BLaER1 treated with 17β-estradiol and CSF1 and Interleukin-3, amounts not matched to agents 10 nM and 100 nM (cell line): ENCODE measurements at regions not wholly inside any gene's neighbourhood (a gene's known extent, or its start where the extent isn't known, plus 50 kb on each side); places are given as distances from the start of the nearest gene placed in this dataset.
"Not testable (repeated sequence)": the region's sequence is repeated elsewhere in the genome, so short reads cannot be mapped to it uniquely, and the experiment has no call there.

ENCODE experiments used
- H3K27ac ChIP-seq, 11 experiments: shearing (Covaris generic); formaldehyde crosslinking; 2 replicates each; pipeline ENCODE4 v1.8.1; 2022
- H3K27me3 ChIP-seq, 11 experiments: shearing (Covaris generic); formaldehyde crosslinking; 2 replicates each; pipeline ENCODE4 v1.8.1; 2022
- H3K36me3 ChIP-seq, 11 experiments: shearing (Covaris generic); formaldehyde crosslinking; 2 replicates each; pipeline ENCODE4 v1.8.1; 2022
- H3K4me1 ChIP-seq, 10 experiments: shearing (Covaris generic); formaldehyde crosslinking; 2 replicates each; pipeline ENCODE4 v1.8.1; 2022
- H3K4me2 ChIP-seq, 11 experiments: shearing (Covaris generic); formaldehyde crosslinking; 2 replicates each; pipeline ENCODE4 v1.8.1; 2022
- H3K4me3 ChIP-seq, 10 experiments: shearing (Covaris generic); formaldehyde crosslinking; 2 replicates each; pipeline ENCODE4 v1.8.1; 2022
- H3K9ac ChIP-seq, 11 experiments: shearing (Covaris generic); formaldehyde crosslinking; 2 replicates each; pipeline ENCODE4 v1.8.1; 2022
- H3K9me3 ChIP-seq, 11 experiments: shearing (Covaris generic); formaldehyde crosslinking; replicated peaks in 1 of 11; 2 replicates each; pipeline ENCODE4 v1.8.1; 2022
- H4K20me1 ChIP-seq, 11 experiments: shearing (Covaris generic); formaldehyde crosslinking; 2 replicates each; pipeline ENCODE4 v1.8.1; 2022
- Cebpa-rat ChIP-seq, 11 experiments: shearing (Covaris generic); IDR thresholded peaks; 2 replicates each; pipeline ENCODE4 v1.8.1; 2022

DNA sequence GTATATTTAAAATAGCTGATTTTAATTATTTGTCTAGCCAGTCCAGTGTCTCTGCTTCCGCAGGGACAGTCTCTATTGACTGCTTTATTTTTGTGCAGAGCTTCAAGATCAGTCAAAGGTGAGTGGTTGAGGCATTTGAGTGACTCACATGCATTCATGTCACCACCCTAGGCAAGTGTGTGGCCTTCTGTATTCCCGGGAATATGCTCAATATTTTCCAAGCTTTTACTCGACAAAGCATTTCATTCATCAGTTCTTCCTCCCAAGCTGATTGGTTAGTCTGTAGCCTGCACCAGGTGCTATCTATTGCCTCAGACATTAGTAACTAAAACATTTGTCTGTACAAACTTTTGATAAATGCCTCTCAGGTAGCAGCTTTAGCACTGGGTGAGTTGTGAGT is 471.5 kb upstream of the NRG3 start:
- H3K27me3 ChIP-seq = no peaks in the 10 kb centered on the region
- no peak overlapping the region for H3K4me3 ChIP-seq
- no peaks in the 10 kb centered on the region for H3K4me1 ChIP-seq
- H4K20me1 ChIP-seq = no peaks in the 10 kb centered on the region
- no peaks in the 10 kb centered on the region for H3K9me3 ChIP-seq
- no peak overlapping the region for H3K4me2 ChIP-seq
- H3K27ac ChIP-seq = no peak overlapping the region
- H3K36me3 ChIP-seq = no peaks in the 10 kb centered on the region
- H3K9ac ChIP-seq = no peak overlapping the region
- no peak for TF ChIP-seq Cebpa-rat (IDR thresholded peaks at IDR 0.05)

DNA sequence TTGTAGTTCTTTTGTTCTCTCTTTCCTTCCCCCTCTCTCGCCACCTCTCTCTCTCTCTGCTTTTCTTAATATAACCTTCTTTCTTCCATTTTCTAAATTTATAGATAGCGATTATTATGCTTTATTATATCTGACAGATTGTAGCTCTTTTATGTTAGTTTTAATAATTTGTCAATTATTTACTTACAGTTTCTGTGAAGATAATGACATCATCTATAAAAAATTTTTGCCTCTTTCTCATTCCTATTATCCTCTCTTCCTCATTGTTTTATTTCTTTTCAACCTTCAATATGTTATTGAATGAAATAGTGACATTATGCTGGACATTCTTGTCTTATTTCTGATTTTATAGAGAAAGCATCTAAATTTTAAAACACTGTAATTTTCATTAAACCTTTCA is 469.6 kb upstream of the NRG3 start:
- TF ChIP-seq Cebpa-rat (IDR thresholded peaks at IDR 0.05) = no peak
- H3K9ac ChIP-seq = no peak overlapping the region
- no peak overlapping the region for H3K27ac ChIP-seq
- no peaks in the 10 kb centered on the region for H3K27me3 ChIP-seq
- H3K4me1 ChIP-seq = no peaks in the 10 kb centered on the region
- no peaks in the 10 kb centered on the region for H3K9me3 ChIP-seq
- H3K36me3 ChIP-seq = no peaks in the 10 kb centered on the region
- no peak overlapping the region for H3K4me2 ChIP-seq
- no peaks in the 10 kb centered on the region for H4K20me1 ChIP-seq
- no peak overlapping the region for H3K4me3 ChIP-seq

DNA sequence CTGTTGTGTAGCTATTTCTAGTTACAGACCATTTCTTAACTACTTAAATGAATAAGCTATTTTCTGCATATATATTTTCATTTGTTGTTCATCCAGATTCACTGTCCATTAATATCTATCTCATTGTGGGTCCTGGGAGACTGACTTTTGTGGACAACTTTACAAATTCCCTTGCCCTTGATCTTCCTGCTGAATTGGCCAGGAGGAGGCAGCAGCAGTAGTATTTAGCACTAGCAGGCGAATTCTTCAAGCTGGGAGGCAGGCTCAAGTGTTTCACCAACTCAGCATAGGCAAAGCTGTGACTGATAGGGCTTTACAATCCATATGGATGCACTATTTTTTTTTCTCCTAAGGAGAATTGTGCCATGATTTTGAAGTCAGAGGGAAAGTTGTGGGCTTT is 461.0 kb upstream of the NRG3 start:
- no peak overlapping the region for H3K4me2 ChIP-seq
- H3K27me3 ChIP-seq = no peaks in the 10 kb centered on the region
- no peak overlapping the region for H3K27ac ChIP-seq
- H4K20me1 ChIP-seq = no peaks in the 10 kb centered on the region
- H3K36me3 ChIP-seq = no peaks in the 10 kb centered on the region
- no peaks in the 10 kb centered on the region for H3K4me1 ChIP-seq
- no peak overlapping the region for H3K4me3 ChIP-seq
- no peak for TF ChIP-seq Cebpa-rat (IDR thresholded peaks at IDR 0.05)
- no peaks in the 10 kb centered on the region for H3K9me3 ChIP-seq
- no peak overlapping the region for H3K9ac ChIP-seq

DNA sequence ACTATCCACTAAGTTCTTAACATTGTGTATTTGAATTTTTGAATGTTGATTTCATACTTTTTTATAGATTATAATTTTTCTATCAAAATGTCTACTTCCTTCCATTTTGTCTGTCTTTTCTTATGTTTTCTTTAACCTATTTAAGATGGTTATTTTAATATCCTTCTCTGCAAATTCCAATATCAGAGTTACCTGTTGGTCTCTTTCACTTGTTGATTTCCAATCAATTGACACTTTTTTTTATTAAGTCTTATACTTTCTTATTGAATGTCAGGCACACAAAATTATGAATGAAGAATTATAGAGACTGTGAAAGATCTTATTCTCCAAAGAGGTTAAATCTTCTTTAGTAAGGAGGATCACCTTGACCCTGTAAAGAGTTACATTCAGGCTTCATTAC is 448.3 kb upstream of the NRG3 start:
- H3K27ac ChIP-seq = no peak overlapping the region
- H3K4me2 ChIP-seq = no peak overlapping the region
- no peak overlapping the region for H3K4me3 ChIP-seq
- no peaks in the 10 kb centered on the region for H4K20me1 ChIP-seq
- no peaks in the 10 kb centered on the region for H3K4me1 ChIP-seq
- no peaks in the 10 kb centered on the region for H3K27me3 ChIP-seq
- no peak for TF ChIP-seq Cebpa-rat (IDR thresholded peaks at IDR 0.05)
- H3K36me3 ChIP-seq = no peaks in the 10 kb centered on the region
- no peaks in the 10 kb centered on the region for H3K9me3 ChIP-seq
- H3K9ac ChIP-seq = no peak overlapping the region

DNA sequence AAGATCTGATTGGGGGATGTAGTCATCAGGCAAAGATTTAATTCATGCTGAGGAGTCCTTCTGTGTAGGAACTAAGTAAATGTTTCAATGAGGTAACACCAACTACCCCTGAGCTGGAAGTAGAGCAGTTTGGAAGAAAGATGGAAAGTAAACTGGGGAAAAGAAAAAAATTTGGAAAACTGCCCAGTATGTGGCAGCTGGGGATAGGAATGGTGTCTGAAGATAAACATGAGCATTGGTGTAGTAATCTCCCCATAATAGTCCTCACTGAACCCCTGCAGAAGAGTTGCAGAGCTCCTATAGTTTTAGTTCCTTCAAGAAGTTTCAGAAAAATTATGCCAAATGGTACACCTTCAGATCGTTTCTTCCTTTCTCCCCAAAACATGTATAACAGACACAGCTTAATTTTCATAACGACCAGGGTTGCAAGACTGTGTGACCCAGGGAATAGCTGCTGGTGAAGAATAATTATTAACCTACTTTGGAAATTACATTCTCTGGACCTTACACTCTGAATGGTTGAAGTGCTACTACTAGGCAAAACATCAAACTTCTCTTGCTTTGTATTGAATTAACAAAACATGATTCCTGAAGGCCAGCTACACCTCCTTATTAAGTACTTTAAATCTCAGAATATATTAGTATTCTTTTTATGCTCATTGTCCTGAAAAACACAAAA is 446.4 kb upstream of the NRG3 start:
- TF ChIP-seq Cebpa-rat (IDR thresholded peaks at IDR 0.05) = no peak
- Histone ChIP-seq H4K20me1 (no peaks in the 10 kb centered on the region), H3K27ac (no peak overlapping the region), H3K9me3 (no peaks in the 10 kb centered on the region), H3K27me3 (no peaks in the 10 kb centered on the region), H3K4me1 (no peaks in the 10 kb centered on the region), H3K36me3 (no peaks in the 10 kb centered on the region), H3K9ac (no peak overlapping the region), H3K4me3 (no peak overlapping the region), H3K4me2 (no peak overlapping the region)

DNA sequence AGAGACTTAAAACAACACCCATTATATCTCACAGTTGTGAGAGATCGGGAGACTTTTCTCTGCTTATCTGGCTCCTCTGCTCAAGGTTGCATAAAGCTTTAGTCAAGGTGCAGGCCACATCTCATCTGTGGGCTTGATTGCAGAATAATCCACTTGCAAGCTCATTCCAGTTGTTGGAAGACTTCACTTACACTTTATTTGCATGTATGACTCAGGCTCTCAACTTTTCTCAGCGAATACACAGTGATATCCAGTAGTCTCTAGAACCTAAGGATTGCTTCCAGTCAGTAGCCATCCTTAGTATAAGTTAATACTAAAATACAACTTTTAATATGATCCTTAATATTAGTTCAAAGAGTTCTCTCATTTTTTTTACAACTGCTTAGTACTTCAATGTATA is 435.5 kb upstream of the NRG3 start:
- TF ChIP-seq Cebpa-rat (IDR thresholded peaks at IDR 0.05) = no peak

DNA sequence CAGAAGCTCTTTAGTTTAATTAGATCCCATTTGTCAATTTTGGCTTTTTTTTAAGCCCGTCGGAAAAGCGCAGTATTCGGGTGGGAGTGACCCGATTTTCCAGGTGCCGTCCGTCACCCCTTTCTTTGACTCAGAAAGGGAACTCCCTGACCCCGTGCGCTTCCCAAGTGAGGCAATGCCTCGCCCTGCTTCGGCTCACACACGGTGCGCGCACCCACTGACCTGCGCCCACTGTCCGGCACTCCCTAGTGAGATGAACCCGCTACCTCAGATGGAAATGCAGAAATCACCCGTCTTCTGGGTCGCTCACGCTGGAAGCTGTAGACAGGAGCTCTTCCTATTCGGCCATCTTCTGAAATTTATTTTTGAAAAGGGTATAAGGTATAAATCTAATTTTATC is 433.4 kb upstream of the NRG3 start:
- H3K4me1 ChIP-seq, H3K4me2 ChIP-seq, H3K27ac ChIP-seq, H3K4me3 ChIP-seq, H3K36me3 ChIP-seq, H3K9ac ChIP-seq, H3K27me3 ChIP-seq, H4K20me1 ChIP-seq, H3K9me3 ChIP-seq: not testable (repeated sequence)

More for the DNA sequence above, 435.5 kb upstream of the NRG3 start:
- H3K4me2 ChIP-seq = no peak overlapping the region
- H3K9me3 ChIP-seq = peaks cover 0 to 5% (median 0%) of the 10 kb centered on the region in 11 experiments; a peak in 2 of 22 replicates
- H3K36me3 ChIP-seq = no peaks in the 10 kb centered on the region
- H3K27ac ChIP-seq = no peak overlapping the region
- no peak overlapping the region for H3K4me3 ChIP-seq
- no peaks in the 10 kb centered on the region for H3K4me1 ChIP-seq
- no peaks in the 10 kb centered on the region for H3K27me3 ChIP-seq
- no peaks in the 10 kb centered on the region for H4K20me1 ChIP-seq
- H3K9ac ChIP-seq = no peak overlapping the region

DNA sequence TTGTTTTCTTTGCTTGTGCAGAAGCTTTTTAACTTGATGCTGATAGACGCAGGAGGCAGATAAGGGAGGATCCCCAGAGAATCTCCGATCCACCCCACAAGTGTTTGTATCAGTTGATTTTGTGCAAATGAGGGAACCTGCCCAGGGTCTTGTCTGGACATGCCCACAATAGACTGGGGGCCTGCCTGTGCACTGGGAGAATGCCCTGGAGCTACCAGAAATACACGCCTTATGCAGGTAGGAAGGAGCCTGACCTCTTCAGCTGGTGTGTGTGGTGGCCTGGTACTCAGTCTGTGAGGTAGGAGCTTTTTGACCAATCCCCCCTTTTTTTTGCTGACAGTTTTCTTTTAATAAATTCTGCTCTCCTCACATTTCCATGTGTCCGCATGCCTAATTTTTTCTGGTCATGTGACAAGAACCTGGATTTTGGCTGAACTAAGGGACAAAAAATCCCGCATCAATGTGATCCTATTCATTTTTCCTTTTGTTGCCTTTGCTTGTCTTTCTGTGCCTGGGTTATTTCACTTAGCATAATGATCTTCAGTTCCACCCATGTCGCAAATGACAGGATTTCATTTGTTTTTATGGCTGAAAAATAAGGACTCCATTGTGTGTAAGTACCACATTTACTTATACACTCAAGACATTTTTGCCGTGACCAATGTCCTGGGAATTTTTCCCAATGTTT is 430.6 kb upstream of the NRG3 start:
- Histone ChIP-seq H3K9ac (no peak overlapping the region), H3K27ac (no peak overlapping the region), H3K36me3 (no peaks in the 10 kb centered on the region), H3K4me2 (no peak overlapping the region), H3K9me3 (peaks cover 0 to 5% (median 0%) of the 10 kb centered on the region in 11 experiments; a peak in 2 of 22 replicates), H3K27me3 (no peaks in the 10 kb centered on the region), H4K20me1 (no peaks in the 10 kb centered on the region), H3K4me1 (no peaks in the 10 kb centered on the region), H3K4me3 (0 out of 20 replicates have a peak overlapping the region, but pooled peaks of 1 of the 10 experiments have one; percentile 6)
- TF ChIP-seq Cebpa-rat (IDR thresholded peaks at IDR 0.05) = no peak

DNA sequence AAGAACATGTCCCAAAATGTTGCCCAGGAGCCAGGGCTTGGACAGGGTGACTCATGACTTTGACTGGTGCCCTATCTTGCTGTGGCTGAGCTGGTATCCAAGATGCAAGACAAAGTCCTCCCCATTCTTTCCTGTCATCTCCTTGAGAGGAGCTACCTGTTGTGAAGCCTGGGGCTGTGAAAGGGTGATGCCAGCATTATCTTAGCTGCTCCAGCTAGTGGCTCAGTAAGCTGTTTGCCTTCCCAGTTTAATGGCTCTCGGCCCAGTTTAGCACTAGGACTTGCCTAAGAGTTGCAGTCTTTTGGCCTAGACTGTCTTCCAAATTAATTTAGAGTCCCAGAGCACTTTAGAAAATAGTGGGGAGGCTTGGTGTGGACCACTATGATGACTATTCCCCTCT is 424.3 kb upstream of the NRG3 start:
- no peak overlapping the region for H3K27ac ChIP-seq
- no peak overlapping the region for H3K4me2 ChIP-seq
- H3K4me1 ChIP-seq = no peaks in the 10 kb centered on the region
- H3K36me3 ChIP-seq = no peaks in the 10 kb centered on the region
- TF ChIP-seq Cebpa-rat (IDR thresholded peaks at IDR 0.05) = no peak
- no peaks in the 10 kb centered on the region for H3K27me3 ChIP-seq
- H3K9ac ChIP-seq = no peak overlapping the region
- no peaks in the 10 kb centered on the region for H3K9me3 ChIP-seq
- H4K20me1 ChIP-seq = no peaks in the 10 kb centered on the region
- H3K4me3 ChIP-seq = no peak overlapping the region

DNA sequence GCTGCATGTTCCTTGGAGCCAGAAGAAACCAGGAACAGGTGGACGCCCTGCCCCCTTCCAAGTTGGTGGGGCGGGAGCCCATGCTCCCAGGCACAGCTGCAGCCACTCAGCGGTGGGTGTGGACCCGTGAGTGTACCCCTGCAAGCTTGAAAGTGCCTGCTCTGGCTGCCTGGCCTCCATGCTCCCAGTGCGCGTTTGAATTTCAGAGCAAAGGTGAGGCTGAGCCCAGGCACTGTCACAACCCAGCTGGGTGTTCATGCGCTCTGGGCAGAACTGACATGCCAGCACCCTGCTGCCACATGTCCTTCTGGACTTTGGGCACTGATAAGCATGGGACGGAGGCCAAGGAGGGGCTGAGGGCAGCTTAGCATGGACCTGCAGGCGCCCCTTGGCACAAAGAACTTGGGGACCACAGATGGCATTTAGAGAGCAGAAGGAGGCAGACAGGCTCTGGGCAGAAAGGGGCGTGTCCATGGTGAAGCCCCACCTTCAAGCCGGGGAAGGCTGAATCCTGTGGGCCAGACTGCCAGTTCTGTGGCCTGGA is 402.0 kb upstream of the NRG3 start:
- Histone ChIP-seq H3K9me3 (peaks cover 16 to 23% (median 17%) of the 10 kb centered on the region in 11 experiments), H3K36me3 (peaks cover 0 to 5% (median 0%) of the 10 kb centered on the region in 11 experiments; a peak in 1 of 22 replicates), H3K4me3 (no peak overlapping the region), H3K27me3 (no peaks in the 10 kb centered on the region), H3K9ac (no peak overlapping the region), H3K4me1 (no peaks in the 10 kb centered on the region), H3K4me2 (no peak overlapping the region), H3K27ac (no peak overlapping the region), H4K20me1 (no peaks in the 10 kb centered on the region)
- no peak for TF ChIP-seq Cebpa-rat (IDR thresholded peaks at IDR 0.05)
